A172 (cell line): ENCODE measurements at regions not wholly inside any gene's neighbourhood (a gene's known extent, or its start where the extent isn't known, plus 50 kb on each side); places are given as distances from the start of the nearest gene placed in this dataset.
"Not testable (repeated sequence)": the region's sequence is repeated elsewhere in the genome, so short reads cannot be mapped to it uniquely, and the experiment has no call there.

Source experiments
- DNase-seq: peaks from one replicate; pipeline ENCODE4 v3.0.0-alpha.2; 2015; ENCODE audit warnings: low spot score

GRCh38 chr6:140462453-140463311 lies 1088.2 kb upstream of the CITED2 start:
- DNase-seq = peak; percentile 57

GRCh38 chr6:140462076-140462452 lies 1087.6 kb upstream of the CITED2 start:
- DNase-seq = no peak

- DNase-seq = no peak
Observed at GRCh38 chr6:140460267-140460666, 1085.8 kb upstream of the CITED2 start.

- DNase-seq = no peak
Observed at GRCh38 chr6:140459209-140459608, 1084.8 kb upstream of the CITED2 start.

DNA sequence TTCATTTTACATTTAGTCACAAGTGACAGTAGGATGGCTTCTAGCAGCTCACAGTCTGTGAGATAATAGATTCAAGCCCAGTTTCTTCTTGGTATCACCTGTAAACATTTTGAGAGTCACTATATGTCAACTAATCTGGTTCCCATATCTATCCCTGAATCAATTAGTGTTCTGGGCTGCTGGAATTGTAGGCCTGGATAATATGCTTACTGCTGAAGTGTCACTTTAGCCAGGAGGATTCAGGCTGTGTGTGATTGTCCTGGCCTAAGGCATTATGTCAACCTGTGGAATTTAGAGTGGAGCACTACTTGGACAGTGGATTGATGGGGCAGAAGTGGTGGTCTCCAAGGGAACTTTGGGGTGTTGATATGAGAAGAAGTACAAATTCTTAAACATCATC lies 1071.8 kb upstream of the CITED2 start:
- DNase-seq = no peak

DNA sequence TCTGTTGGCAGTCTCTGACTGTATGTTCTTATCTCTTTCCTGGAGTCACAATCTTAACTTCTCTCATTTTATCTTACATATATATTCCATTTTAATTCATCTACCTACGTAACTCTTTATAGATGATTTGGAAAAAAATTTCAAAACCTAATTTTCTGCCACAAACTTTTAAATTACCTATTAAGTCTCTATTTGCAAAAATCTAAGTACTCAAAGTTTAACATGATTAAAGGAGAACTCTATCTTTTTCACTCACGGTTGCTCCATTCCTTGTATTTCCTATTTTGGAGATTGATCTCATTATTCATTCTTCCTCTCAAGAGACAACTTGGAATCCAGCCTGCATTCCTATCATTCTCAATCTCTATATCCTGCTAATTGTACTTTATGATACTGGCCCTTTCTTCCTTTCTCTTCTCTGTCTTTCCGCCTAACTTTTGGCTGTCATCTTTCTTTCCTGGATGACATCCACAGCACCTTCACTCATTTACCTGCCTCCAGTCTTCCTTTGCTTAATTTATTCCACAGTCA lies 1071.1 kb upstream of the CITED2 start:
- DNase-seq = peak; percentile 75

GRCh38 chr6:140443112-140443511 lies 1068.7 kb upstream of the CITED2 start:
- DNase-seq = not testable (repeated sequence)

DNA sequence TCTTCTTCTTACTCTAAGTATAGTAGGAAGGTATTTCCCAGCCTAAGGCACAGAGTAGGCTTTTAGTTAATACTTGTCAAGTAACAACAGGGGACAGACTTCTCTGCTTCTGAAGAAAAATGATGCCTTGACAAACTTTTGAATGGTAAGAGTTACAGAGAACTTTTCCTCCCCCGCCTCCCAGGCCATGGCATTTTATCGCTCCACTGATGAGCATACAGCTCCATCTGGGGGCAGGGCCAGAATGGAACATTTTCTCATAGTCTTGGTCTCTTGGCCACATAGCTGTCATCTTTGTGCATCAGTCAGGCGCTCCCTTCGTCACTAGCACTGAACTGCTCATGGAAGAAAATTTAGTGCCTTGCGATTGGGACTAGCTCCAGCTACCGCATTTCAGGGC lies 1066.8 kb upstream of the CITED2 start:
- peak; percentile 76 for DNase-seq

- DNase-seq = no peak
Observed at GRCh38 chr6:140440223-140440835, 1065.9 kb upstream of the CITED2 start.

- DNase-seq = no peak
Observed at GRCh38 chr6:140438346-140438735, 1063.9 kb upstream of the CITED2 start.

- DNase-seq = no peak
Observed at GRCh38 chr6:140437619-140438345, 1063.3 kb upstream of the CITED2 start.

DNA sequence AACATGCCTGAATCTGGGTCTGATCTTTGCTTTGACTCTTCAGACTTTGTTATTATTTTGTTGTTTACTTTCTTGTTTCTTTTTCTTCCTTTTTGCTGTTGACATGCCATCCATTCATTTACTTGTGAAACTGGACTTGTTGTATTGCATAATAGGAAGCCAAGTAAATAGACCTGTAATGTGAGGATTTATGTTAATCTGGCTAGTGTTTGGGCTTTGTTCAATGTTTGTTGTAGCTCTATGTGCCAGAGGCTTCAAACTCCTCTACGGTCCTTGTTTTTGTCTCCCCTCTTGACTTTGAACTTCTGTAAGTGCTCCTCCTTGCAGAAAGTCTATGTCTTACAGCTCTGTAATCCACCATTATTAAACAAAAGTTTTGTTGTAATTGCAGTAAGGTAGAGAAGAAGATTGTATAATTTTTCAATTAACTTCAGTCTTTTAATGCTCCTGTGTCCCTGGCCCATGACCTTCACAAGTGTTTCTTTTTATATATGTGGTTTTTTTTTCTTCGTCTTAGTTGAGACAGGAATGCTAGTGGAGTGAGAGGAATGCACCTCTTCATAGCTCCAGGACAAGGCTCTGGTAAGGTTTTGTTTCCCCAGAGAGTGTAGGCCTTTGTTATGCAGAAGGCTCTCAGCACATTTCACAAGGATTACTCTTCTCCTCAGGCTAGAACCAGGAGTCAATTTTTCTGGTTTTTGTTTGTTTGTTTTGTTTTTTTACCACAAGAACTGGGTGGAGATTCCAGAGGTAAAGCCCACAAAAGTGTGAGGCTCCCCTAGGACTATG lies 1061.8 kb upstream of the CITED2 start:
- peak; percentile 46 for DNase-seq

- peak; percentile 48 for DNase-seq
Observed at GRCh38 chr6:140434761-140435160, 1060.3 kb upstream of the CITED2 start.

DNA sequence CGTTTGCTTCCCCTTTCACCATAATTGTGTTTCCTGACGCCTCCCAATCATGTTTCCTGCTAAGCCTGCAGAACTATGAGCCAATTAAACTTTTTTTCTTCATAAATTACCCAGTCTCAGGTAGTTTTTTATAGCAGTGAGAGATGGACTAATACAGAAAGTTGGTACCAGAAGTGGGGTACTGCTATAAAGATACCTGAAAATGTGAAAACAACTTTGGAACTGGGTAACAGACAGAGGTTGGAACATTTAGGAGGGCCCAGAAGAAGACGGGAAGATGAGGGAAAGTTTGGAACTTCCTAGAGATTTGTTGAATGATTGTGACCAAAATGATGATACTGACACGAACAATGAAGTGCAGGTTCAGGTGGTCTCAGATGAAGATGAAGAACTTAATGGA lies 1058.6 kb upstream of the CITED2 start:
- DNase-seq = no peak

- no peak for DNase-seq
Observed at GRCh38 chr6:140427842-140428241, 1053.4 kb upstream of the CITED2 start.

DNA sequence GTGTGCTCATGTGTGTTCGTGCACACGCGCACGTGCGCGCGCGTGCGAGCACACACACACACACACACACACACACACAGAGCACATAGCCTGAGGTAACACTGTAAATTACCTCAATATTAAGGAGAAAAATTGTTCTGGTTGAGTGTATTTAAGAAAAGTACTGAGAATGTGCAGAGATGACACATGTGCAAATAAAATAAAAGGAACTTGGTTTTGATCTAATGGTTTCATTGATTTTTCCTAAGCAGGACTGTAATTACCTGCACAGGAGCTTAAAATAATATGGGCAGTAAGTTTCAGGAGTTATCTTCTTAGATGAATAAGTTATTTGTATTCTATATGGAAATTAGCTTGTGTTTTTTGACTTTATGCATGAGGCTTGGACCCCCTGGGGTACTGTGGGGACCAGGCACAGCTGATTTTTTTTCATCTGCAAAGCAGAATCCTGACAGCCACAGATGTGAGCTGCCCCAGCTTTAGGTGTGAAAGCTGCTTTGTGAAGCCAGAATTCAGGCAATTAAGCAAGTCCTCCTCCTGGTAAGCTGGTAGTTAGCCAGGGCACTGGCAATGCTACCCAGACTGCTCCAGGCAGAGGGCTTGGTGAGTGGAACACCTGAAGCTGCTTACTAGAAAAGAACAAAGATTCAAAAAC lies 1040.6 kb upstream of the CITED2 start:
- DNase-seq = no peak

GRCh38 chr6:140403020-140403419 lies 1028.6 kb upstream of the CITED2 start:
- DNase-seq = no peak

GRCh38 chr6:140401761-140402160 lies 1027.3 kb upstream of the CITED2 start:
- peak; percentile 19 for DNase-seq

- DNase-seq = no peak
Observed at GRCh38 chr6:140398076-140398475, 1023.6 kb upstream of the CITED2 start.

- no peak for DNase-seq
Observed at GRCh38 chr6:140397106-140397505, 1022.7 kb upstream of the CITED2 start.
